ENCODE measurements at regions not wholly inside any gene's neighbourhood (a gene's known extent, or its start where the extent isn't known, plus 50 kb on each side); places are given as distances from the start of the nearest gene placed in this dataset.

- TF ChIP-seq CTCF (IDR thresholded peaks at IDR 0.05; ENCODE audit: insufficient read depth, low read length, poor library complexity, severe bottlenecking) (no peak), EZH2phosphoT487 (conservative IDR thresholded peaks at IDR 0.05; ENCODE audit: low read length) (no peak)
Observed at GRCh38 chr10:94107191-94107590, 113.5 kb downstream of the PLCE1 start.
